ENCODE measurements at regions not wholly inside any gene's neighbourhood (a gene's known extent, or its start where the extent isn't known, plus 50 kb on each side); places are given as distances from the start of the nearest gene placed in this dataset.
"Not testable (repeated sequence)": the region's sequence is repeated elsewhere in the genome, so short reads cannot be mapped to it uniquely, and the experiment has no call there.

DNA sequence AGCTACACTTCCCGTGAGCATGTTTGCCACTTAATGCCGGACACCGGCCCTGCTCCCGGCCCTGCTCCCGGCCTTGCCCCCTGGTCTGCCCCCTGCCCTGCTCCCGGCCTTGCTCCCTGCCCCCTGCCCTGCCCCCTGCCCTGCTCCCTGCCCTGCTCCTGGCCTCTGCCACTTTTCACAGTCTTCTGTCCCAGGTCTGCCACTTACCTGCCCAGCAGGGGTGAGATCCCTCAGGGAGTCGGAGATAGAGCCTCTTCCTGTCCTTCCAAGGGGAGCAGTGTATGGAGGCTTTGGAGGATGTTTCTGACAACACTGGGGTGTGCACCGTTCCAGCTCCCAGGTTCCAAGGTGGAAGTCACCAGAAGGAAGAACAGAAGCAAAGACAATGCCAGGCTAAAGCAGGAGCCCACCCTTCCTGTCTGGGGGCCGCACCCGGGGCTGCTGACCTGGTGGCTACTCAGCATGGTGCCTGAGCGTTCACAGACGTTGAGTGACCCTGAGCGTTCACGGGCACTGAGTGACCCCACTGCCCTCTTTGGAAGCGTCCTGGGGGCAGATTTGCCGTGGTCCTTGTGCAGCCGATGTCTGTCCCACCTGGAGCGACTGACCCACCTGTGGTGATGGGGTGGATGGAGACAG, 199.8 kb downstream of the DLL1 start:
- Mint-ChIP-seq H3K4me1 (peaks cover 30 to 41% (median 36%) of the 10 kb centered on the region in 3 donors), H3K27ac (peak overlapping the region in 3 of 8 donors; percentile 62 to 91 (median 68)), H3K27me3 (peaks cover 0 to 1% of the 10 kb centered on the region in 2 donors), H3K9me3 (peaks cover 0 to 5% (median 2%) of the 10 kb centered on the region in 5 donors), H3K36me3 (peaks cover 0 to 2% (median 2%) of the 10 kb centered on the region in 3 donors), H3K4me3 (peak overlapping the region in 2 of 7 donors; percentile 28 to 32)
- no peak overlapping the region for H3K4me3 ChIP-seq (ENCODE audit: low read length)
- H3K4me1 ChIP-seq (ENCODE audit: insufficient read depth, low read length): peaks cover 23% of the 10 kb centered on the region
- H3K36me3 ChIP-seq (ENCODE audit: insufficient read depth, low read length): no peaks in the 10 kb centered on the region
- no peaks in the 10 kb centered on the region for H3K9me3 ChIP-seq (ENCODE audit: low read length)
- ChIA-PET CTCF (interaction anchor here (1.3 kb wide), 1 partner anchor 57 kb away, joined by 4 read pairs; no protein-coding TSS in a partner anchor), POLR2A (interaction anchor here (3.5 kb wide), 1 partner anchor 57 kb away, joined by 40 read pairs; no protein-coding TSS in a partner anchor)
- no peak for DNase-seq
- H3K27me3 ChIP-seq (ENCODE audit: insufficient read depth, low read length, poor library complexity, severe bottlenecking): no peaks in the 10 kb centered on the region
- H3K27ac ChIP-seq (ENCODE audit: low read depth, low read length): no peak overlapping the region

DNA sequence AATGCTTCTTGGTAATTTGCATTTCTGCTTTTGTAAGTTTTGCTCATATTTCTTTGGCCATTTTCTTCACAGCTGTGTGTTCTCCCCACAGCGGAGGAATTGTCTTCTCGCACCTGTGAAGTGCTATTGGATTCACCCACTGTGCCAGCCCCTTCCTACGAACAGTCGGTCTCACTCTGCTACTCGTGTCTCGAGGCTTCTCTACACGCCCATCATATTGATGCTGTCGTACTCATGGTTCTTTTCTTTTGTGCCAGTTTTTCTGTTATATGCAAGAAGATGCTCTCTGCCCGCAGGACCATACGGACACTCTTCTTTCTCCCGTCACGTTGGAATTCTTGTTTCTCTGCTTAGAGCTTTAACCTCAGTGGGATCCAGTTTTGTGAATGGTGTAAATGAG, 200.3 kb downstream of the DLL1 start:
- CTCF ChIA-PET: interaction anchor here (1.3 kb wide), 1 partner anchor 57 kb away, joined by 4 read pairs; no protein-coding TSS in a partner anchor
- POLR2A ChIA-PET: interaction anchor here (3.5 kb wide), 1 partner anchor 57 kb away, joined by 40 read pairs; no protein-coding TSS in a partner anchor
- H3K4me3 ChIP-seq (ENCODE audit: low read length): no peak overlapping the region

DNA sequence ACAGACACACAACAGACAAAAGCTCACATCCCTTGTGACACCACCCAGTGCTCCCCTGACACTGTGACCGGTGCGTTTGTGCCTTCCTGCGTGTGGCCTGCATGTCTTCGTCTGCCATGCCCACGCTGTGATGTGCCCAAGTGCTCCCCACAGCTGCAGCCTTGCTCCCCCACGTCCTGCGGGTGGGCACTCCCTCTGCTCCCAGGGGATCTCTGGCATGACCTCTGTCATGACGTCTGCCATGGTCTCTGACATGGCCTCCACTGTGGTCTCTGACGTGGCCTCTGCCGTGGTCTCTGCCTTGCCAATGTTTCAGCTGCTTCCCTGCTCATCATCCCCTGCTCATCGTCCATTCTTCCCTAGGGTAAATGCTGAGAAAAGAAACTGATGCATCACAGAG, 200.9 kb downstream of the DLL1 start:
- H3K9me3 Mint-ChIP-seq: peaks cover 0 to 5% (median 2%) of the 10 kb centered on the region in 5 donors
- peak overlapping the region; percentile 76 to 92 (median 85) for H3K4me3 Mint-ChIP-seq
- H3K4me1 Mint-ChIP-seq: peaks cover 33 to 43% (median 36%) of the 10 kb centered on the region in 3 donors
- Histone ChIP-seq H3K9me3 (ENCODE audit: low read length) (no peaks in the 10 kb centered on the region), H3K27me3 (ENCODE audit: insufficient read depth, low read length, poor library complexity, severe bottlenecking) (no peaks in the 10 kb centered on the region), H3K4me1 (ENCODE audit: insufficient read depth, low read length) (peaks cover 23% of the 10 kb centered on the region), H3K27ac (ENCODE audit: low read depth, low read length) (no peak overlapping the region), H3K4me3 (ENCODE audit: low read length) (peak overlapping the region; percentile 27), H3K36me3 (ENCODE audit: insufficient read depth, low read length) (no peaks in the 10 kb centered on the region)
- peak in 1 of 5 donors; percentile 47 for DNase-seq
- H3K27ac Mint-ChIP-seq: peak overlapping the region; percentile 21 to 95 (median 84)
- ChIA-PET CTCF (interaction anchor here (1.4 kb wide), 1 partner anchor 58 kb away, joined by 6 read pairs; no protein-coding TSS in a partner anchor), POLR2A (interaction anchor here (0.9 to 3.5 kb wide), 3 partner anchors 58 to 217 kb away, joined by 3 to 40 read pairs (median 5); no protein-coding TSS in a partner anchor)
- H3K36me3 Mint-ChIP-seq: peaks cover 0 to 2% (median 2%) of the 10 kb centered on the region in 3 donors
- H3K27me3 Mint-ChIP-seq: peaks cover 0 to 1% of the 10 kb centered on the region in 2 donors

More for the DNA sequence above, 200.3 kb downstream of the DLL1 start:
- Histone ChIP-seq H3K36me3 (ENCODE audit: insufficient read depth, low read length) (no peaks in the 10 kb centered on the region), H3K27me3 (ENCODE audit: insufficient read depth, low read length, poor library complexity, severe bottlenecking) (no peaks in the 10 kb centered on the region), H3K9me3 (ENCODE audit: low read length) (no peaks in the 10 kb centered on the region), H3K27ac (ENCODE audit: low read depth, low read length) (no peak overlapping the region), H3K4me1 (ENCODE audit: insufficient read depth, low read length) (peaks cover 23% of the 10 kb centered on the region)
- Mint-ChIP-seq H3K4me3 (peak overlapping the region in 5 of 7 donors; percentile 28 to 87 (median 76)), H3K36me3 (peaks cover 0 to 2% (median 2%) of the 10 kb centered on the region in 3 donors), H3K4me1 (peaks cover 33 to 43% (median 36%) of the 10 kb centered on the region in 3 donors), H3K9me3 (peaks cover 0 to 5% (median 2%) of the 10 kb centered on the region in 5 donors), H3K27ac (peak overlapping the region in 5 of 8 donors; percentile 38 to 95 (median 76)), H3K27me3 (peaks cover 0 to 1% of the 10 kb centered on the region in 2 donors)
- DNase-seq: no peak

DNA sequence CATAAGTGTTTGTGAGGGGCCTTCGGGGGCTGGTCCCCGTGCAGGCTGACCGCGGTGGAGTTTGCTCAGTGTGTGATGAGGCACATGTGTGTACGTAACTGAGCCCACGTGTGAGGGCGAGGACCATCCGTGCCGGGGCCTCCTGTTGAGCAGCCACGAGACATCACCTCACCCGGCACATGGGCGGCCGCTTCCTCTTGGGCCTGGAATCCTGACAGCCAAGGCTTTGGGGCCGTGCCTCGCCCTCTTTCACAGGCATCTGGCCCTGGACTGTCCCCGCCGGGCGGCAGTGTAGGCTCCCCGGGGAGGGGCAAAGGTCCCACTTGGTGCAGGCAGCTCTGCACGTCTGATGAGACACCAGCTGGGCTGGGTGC, 202.3 kb downstream of the DLL1 start:
- H3K36me3 ChIP-seq (ENCODE audit: insufficient read depth, low read length): no peaks in the 10 kb centered on the region
- ChIA-PET CTCF (interaction anchor here (1.0 to 1.4 kb wide), 3 partner anchors 14 to 60 kb away, joined by 3 to 6 read pairs (median 6); no protein-coding TSS in a partner anchor), POLR2A (interaction anchor here (0.7 to 3.5 kb wide), 4 partner anchors 59 to 465 kb away, joined by 5 to 40 read pairs (median 6); partner anchors contain the start of genes PSMB1 and TBP)
- peaks cover 0 to 3% of the 10 kb centered on the region in 2 donors for H3K27me3 Mint-ChIP-seq
- peaks cover 0 to 5% (median 2%) of the 10 kb centered on the region in 5 donors for H3K9me3 Mint-ChIP-seq
- H3K4me3 ChIP-seq (ENCODE audit: low read length): peak overlapping the region; percentile 71
- H3K27ac Mint-ChIP-seq: peak overlapping the region; percentile 54 to 98 (median 95)
- H3K4me1 ChIP-seq (ENCODE audit: insufficient read depth, low read length): peaks cover 23% of the 10 kb centered on the region
- no peak overlapping the region for H3K27ac ChIP-seq (ENCODE audit: low read depth, low read length)
- H3K36me3 Mint-ChIP-seq: peaks cover 0 to 2% (median 2%) of the 10 kb centered on the region in 3 donors
- H3K9me3 ChIP-seq (ENCODE audit: low read length): no peaks in the 10 kb centered on the region
- DNase-seq: peak in 2 of 5 donors; percentile 21 to 63
- peaks cover 33 to 43% (median 36%) of the 10 kb centered on the region in 3 donors for H3K4me1 Mint-ChIP-seq
- H3K4me3 Mint-ChIP-seq: peak overlapping the region; percentile 82 to 95 (median 87)
- no peaks in the 10 kb centered on the region for H3K27me3 ChIP-seq (ENCODE audit: insufficient read depth, low read length, poor library complexity, severe bottlenecking)

DNA sequence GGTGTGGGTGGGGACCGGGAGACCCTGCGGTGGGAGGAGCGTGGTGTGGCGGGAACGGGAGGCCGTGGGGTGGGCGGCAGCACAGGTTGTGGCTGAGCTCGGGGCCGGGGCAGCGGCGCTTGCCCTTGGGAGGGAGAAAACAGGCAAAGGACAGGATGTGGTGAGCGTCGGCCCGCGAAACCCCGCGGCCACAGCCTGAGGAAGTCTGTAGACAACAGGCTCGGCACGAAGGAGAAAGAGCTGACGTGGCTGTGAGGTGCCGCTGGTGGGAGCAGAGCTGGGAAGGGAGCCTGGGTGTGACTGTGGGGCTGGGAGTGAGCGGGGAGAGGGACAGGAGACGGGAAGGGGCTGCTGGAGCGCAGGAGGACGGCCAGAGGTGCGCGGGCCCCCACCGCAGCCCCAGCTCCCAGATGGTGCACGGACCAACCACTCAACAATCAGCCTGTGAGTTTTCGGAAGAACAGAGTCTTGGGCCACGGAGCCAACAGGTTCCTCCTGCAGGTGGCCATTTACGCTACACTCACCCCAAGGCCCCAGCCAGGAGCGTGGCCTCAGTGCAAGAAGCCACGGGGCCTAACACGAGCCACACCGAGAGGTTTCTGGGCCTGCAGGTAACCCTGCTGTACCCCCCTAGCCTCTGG, 202.8 kb downstream of the DLL1 start:
- H3K27me3 ChIP-seq (ENCODE audit: insufficient read depth, low read length, poor library complexity, severe bottlenecking): no peaks in the 10 kb centered on the region
- Mint-ChIP-seq H3K27ac (peak overlapping the region; percentile 68 to 98 (median 95)), H3K4me3 (peak overlapping the region; percentile 82 to 95 (median 87)), H3K4me1 (peaks cover 35 to 48% (median 40%) of the 10 kb centered on the region in 3 donors), H3K9me3 (peaks cover 0 to 5% (median 2%) of the 10 kb centered on the region in 5 donors), H3K27me3 (peaks cover 0 to 3% of the 10 kb centered on the region in 2 donors), H3K36me3 (peaks cover 0 to 2% (median 2%) of the 10 kb centered on the region in 3 donors)
- H3K9me3 ChIP-seq (ENCODE audit: low read length): no peaks in the 10 kb centered on the region
- H3K27ac ChIP-seq (ENCODE audit: low read depth, low read length): no peak overlapping the region
- H3K4me1 ChIP-seq (ENCODE audit: insufficient read depth, low read length): peaks cover 23% of the 10 kb centered on the region
- peak; percentile 41 to 83 (median 50) for DNase-seq
- ChIA-PET POLR2A (interaction anchor here (0.5 to 3.5 kb wide), 5 partner anchors 60 to 875 kb away, joined by 3 to 40 read pairs (median 7); partner anchors contain the start of genes PSMB1 and TBP), CTCF (interaction anchor here (1.1 kb wide), 1 partner anchor 60 kb away, joined by 6 read pairs; no protein-coding TSS in a partner anchor)
- H3K4me3 ChIP-seq (ENCODE audit: low read length): peak overlapping the region; percentile 71
- no peaks in the 10 kb centered on the region for H3K36me3 ChIP-seq (ENCODE audit: insufficient read depth, low read length)

DNA sequence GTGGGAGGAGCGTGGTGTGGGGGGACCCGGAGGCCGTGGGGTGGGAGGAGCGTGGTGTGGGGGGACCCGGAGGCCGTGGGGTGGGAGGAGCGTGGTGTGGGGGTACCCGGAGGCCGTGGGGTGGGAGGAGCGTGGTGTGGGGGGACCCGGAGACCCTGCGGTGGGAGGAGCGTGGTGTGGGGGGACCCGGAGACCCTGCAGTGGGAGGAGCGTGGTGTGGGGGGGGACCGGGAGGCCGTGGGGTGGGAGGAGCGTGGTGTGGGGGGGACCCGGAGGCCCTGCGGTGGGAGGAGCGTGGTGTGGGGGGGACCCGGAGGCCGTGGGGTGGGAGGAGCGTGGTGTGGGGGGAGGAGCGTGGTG, 203.5 kb downstream of the DLL1 start:
- peak in 3 of 5 donors; percentile 4 to 65 (median 27) for DNase-seq
- ChIA-PET CTCF (interaction anchor here (1.1 kb wide), 1 partner anchor 60 kb away, joined by 6 read pairs; no protein-coding TSS in a partner anchor), POLR2A (interaction anchor here (0.9 to 3.5 kb wide), 3 partner anchors 60 to 466 kb away, joined by 3 to 40 read pairs (median 5); partner anchors contain the start of genes PSMB1 and TBP)
- peaks cover 23% of the 10 kb centered on the region for H3K4me1 ChIP-seq (ENCODE audit: insufficient read depth, low read length)
- H3K4me1 Mint-ChIP-seq: peaks cover 36 to 52% (median 44%) of the 10 kb centered on the region in 3 donors
- H3K27me3 ChIP-seq (ENCODE audit: insufficient read depth, low read length, poor library complexity, severe bottlenecking); H3K27me3 Mint-ChIP-seq; H3K36me3 ChIP-seq (ENCODE audit: insufficient read depth, low read length); H3K27ac Mint-ChIP-seq; H3K4me3 Mint-ChIP-seq; H3K9me3 ChIP-seq (ENCODE audit: low read length); H3K27ac ChIP-seq (ENCODE audit: low read depth, low read length); H3K4me3 ChIP-seq (ENCODE audit: low read length); H3K9me3 Mint-ChIP-seq; H3K36me3 Mint-ChIP-seq: not testable (repeated sequence)

DNA sequence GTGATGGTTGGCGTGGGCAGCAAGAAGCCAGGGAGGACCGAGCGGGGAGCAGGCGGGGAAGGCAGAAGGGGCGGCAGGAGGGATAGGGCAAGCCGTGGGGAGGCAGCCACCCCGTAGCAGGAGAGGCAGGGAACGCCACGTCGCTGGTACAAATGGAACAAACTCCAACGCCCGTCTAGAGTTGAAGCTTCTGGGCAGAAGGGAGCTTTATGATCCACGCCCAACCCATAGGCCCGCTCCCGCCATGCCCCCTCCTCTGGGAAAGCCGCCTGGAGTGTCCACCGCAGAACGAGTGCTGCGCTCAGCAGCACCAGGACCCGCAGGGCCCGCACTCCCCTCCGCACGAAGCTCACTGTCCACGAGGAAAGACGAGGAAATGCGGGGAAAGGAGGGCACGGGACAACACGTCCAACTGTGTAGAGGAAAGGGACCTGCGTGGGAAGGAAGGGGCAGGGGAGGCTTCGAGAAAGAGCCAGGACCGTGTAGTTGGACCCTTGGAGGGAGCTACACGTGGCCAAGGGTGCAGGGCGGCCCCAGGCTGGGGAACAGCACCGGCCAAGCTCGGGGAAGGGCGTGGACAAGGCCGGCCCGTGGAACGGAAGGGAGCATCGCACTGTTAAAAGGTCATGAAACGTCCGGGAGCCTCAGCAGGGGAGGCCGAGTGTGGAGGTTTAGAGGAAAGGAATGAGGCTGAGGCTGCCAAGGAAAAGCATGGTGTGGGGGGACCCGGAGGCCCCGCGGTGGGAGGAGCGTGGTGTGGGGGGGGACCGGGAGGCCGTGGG, 204.0 kb downstream of the DLL1 start:
- Histone ChIP-seq H3K9me3 (ENCODE audit: low read length) (no peaks in the 10 kb centered on the region), H3K4me1 (ENCODE audit: insufficient read depth, low read length) (peaks cover 23% of the 10 kb centered on the region), H3K27me3 (ENCODE audit: insufficient read depth, low read length, poor library complexity, severe bottlenecking) (no peaks in the 10 kb centered on the region), H3K27ac (ENCODE audit: low read depth, low read length) (no peak overlapping the region), H3K4me3 (ENCODE audit: low read length) (no peak overlapping the region), H3K36me3 (ENCODE audit: insufficient read depth, low read length) (no peaks in the 10 kb centered on the region)
- POLR2A ChIA-PET: no interaction called here
- Mint-ChIP-seq H3K4me1 (peaks cover 37 to 53% (median 45%) of the 10 kb centered on the region in 3 donors), H3K27ac (peak overlapping the region; percentile 27 to 88 (median 80)), H3K4me3 (peak overlapping the region; percentile 40 to 86 (median 68)), H3K36me3 (peaks cover 0 to 2% (median 2%) of the 10 kb centered on the region in 3 donors), H3K9me3 (peaks cover 0 to 5% (median 2%) of the 10 kb centered on the region in 5 donors), H3K27me3 (peaks cover 0 to 3% of the 10 kb centered on the region in 2 donors)
- DNase-seq: peak in 1 of 5 donors; percentile 14
- CTCF ChIA-PET: no interaction called here

Data from CD8-positive, alpha-beta memory T cell (primary cell).